ENCODE measurements at regions not wholly inside any gene's neighbourhood (a gene's known extent, or its start where the extent isn't known, plus 50 kb on each side); places are given as distances from the start of the nearest gene placed in this dataset.
"Not testable (repeated sequence)": the region's sequence is repeated elsewhere in the genome, so short reads cannot be mapped to it uniquely, and the experiment has no call there.

GRCh38 chr3:43838877-43839276 lies 148.1 kb downstream of the ABHD5 start:
- no peak for DNase-seq

DNA sequence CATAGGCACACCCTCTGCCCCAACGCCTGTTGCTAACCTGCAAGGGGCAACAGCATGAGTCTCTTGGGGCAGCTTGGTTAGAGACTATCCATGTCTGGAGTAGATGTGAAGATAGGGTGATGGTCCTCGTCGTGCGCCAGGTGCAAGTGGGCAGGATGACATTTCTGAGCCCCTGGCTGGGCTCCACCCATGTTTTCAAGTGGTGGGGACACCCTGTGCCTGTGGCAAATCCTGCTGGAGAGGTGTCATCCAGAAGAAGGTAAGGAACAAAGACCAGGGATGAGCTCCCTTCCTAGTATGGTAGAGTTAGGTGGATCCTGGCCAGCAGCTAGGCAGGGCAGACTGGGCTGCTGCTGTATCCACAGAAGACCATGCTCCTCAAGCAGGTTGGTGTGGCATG lies 152.6 kb downstream of the ABHD5 start:
- DNase-seq: no peak

DNA sequence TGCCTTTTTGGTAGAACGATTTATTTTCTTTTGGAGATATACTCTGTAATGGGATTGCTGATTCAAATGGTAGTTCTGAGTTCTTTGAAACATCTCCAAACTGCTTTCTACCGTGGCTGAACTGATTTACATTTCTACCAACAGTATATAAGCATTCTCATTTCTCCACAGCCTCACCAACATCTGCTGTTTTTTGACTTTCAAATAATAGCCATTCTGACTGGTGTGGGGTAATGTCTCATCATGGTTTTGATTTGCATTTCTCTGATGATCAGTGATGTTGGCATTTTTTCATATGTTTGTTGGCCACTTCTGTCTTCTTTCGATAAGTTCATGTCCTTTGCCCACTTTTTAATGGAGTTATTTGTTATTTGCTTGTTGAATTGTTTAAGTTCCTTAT lies 154.0 kb downstream of the ABHD5 start:
- DNase-seq: no peak

DNA sequence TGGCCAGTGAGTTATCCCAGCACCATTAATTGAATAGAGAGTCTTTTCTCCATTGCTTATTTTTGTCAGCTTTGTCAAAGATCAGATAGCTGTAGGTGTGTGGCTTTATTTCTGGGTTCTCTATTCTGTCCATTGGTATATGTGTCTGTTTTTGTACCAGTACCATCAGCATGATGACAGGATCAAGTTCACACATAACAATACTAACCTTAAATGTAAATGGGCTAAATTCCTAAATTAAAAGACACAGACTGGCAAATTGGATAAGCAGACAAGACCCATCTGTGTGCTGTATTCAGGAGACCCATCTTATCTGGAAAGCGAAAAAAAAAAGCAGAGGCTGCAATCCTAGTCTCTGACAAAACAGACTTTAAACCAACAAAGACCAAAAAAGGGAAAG lies 154.8 kb downstream of the ABHD5 start:
- DNase-seq: not testable (repeated sequence)

GRCh38 chr3:43852066-43852465 lies 161.3 kb downstream of the ABHD5 start:
- DNase-seq: peak; percentile 61

GRCh38 chr3:43854283-43854682 lies 163.5 kb downstream of the ABHD5 start:
- no peak for DNase-seq

DNA sequence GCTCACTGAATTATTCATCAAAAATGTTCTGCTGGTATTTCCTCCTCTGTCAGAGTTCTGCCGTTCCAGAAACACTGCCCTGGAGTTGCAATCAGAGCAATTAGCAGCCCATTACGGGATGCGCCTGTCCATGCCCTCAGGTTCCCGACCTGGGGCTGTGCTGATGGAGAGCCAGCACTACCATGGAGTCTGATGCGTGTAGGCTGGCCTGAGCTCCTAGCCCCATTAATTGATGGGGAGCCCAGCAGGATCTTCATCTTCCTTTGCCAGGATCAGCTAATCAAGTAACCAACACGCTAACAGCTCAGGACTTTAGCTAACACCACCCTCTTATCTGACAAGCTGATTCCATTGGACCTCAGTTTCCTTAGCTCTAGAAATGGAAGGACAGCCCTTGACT lies 164.2 kb downstream of the ABHD5 start:
- no peak for DNase-seq

DNA sequence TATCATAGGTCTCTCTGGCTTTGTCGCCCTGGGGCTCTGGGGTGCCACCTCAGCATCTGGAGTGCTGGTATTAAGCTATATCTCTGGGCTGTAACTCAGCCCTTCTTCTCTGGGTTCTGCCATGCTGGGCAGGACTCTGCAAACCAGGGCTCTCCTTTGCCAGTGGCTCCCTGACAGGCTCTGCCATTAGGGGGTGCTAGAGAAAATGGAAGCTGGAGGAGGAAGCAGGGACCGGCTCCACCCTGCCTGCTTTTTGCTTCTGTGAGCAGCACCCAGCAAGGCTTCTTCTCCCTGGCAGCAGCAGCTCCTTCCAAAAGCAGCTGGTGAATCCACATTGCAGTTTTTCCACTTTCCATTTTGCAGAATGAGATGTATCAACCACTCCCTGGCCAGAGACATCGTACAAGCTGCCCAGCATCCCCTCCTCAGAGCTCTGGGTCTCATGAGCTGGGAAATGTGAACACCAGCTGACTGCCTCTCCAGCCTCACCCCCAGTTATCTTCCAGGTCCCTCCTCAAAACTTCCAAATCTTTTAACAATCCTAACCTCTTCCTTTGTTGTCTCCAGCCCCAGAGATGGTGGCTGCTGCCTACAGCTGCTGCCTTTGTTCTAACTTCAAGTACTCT lies 165.0 kb downstream of the ABHD5 start:
- peak; percentile 75 for DNase-seq

DNA sequence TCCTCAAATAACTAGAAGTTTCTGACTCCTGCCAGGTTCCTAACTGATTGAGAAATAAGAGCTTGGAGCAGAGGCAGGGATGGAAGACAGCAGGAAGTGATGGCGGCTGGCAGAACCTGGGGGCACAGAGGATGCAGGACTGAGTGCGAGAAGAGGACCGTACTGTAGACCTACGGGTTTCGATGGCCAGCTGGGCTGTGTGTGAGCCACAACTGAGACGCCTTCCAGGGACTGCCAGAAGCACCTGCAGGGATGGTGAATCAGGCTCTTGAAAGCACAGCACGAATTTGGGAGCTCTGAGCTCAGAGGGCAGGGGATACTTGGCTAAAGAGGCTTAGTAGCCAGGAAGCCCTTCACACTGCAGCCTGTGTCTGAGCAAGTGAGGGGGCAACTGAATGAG lies 165.6 kb downstream of the ABHD5 start:
- no peak for DNase-seq

DNA sequence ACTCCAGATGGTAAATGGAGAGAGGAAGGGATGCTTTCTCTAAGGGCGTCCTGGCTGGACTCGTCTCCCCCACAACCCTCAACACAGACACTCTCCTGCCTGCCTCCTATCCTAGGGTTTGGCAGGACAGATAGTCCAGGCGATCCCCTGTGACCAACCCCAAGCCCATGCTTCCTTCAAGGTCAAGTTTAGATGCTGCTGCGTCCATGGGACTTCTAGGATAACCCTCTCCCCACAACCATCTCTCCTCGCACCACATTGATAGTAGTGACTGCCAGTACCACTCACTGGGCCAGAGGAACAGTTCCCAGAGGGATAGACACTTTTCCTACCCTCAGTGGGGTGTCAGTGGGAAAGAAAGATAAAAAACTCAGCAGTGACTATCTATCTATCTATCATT lies 166.0 kb downstream of the ABHD5 start:
- DNase-seq: no peak

DNA sequence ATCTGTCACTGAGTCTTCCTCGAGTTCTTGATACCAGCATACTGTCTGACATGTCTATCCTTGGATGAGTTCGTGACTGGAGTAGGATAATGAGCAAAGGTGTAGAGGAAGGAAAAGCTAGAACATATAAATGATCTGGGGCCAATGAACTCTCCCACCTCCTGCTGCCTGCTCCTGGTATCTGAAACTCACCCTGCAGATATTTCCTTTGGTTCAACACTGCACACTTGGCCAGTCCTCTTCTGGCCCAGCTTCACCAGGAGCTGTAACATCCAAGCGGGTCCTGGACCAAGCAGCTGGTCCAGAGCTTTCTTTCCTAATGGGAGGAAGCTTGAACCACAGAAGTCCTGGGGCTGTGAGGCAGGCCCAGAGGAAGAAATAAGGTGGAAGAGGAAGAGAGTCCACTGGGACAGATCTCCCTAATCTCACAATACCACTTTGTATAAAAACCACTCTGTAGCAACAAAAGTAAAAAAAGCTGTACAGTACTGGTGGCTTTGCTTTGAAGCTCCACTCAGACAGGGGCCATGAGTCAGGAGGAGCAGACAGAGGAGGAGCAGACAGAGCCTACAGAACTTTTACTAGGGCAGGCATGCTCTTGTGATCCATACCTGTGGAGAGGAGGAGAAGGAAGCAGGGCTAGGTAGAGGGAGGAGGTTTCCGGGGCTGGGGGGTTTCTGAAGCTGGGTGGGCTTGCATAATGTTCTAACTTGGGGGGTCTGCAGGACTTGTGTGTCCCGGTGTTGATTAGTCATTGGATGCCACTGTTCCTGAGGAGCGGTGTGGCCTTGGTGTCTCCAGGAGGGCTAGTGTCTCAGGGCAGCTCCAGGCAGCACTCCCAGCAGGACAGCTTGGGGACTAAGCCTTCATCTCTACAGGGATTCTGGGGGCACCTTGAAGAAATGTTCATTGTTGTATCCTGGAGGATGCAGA lies 166.9 kb downstream of the ABHD5 start:
- no peak for DNase-seq

DNA sequence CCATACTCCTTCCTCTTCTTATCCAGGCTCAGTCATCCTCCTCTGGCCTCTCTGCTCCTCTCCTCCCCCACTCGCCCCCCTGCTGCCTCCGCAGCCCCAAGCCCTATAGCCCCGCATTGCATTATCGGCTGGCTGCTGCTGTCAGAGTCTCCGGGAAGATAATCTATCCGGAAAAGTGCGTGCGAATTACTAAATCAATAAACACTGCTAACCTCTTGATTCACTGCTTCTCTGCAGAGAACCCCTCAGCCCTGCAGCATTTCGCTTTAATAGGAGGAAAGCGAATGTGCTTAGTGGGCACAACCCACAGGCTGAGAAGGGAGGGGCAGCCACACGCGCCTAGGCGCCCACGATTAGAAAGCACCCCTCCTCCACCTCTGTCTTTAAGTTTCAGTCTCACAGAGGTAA lies 167.6 kb downstream of the ABHD5 start:
- DNase-seq: no peak

GRCh38 chr3:43859766-43860165 lies 169.0 kb downstream of the ABHD5 start:
- DNase-seq: no peak

DNA sequence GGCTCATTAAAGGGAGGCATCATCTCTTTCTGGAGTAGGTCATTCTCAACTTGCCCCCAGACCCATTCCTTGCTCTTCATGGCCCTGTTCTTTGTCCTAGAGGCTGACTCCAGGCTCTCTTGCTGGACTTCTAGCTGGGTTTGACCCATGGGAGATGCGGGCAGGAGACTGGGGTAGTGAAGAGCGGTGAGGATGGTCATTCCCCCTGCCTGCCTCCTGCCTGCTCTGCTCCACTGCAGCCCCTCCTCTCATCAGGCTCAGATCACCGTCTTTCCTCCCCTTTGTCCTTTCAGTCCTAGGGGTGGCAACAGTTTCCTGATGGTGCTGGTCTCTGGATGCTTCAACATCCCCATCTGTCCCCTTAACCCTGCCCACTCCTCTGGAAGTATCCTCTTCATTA lies 170.9 kb downstream of the ABHD5 start:
- DNase-seq: no peak

GRCh38 chr3:43862470-43862869 lies 171.7 kb downstream of the ABHD5 start:
- no peak for DNase-seq

GRCh38 chr3:43862992-43863805 lies 172.5 kb downstream of the ABHD5 start:
- no peak for DNase-seq

DNA sequence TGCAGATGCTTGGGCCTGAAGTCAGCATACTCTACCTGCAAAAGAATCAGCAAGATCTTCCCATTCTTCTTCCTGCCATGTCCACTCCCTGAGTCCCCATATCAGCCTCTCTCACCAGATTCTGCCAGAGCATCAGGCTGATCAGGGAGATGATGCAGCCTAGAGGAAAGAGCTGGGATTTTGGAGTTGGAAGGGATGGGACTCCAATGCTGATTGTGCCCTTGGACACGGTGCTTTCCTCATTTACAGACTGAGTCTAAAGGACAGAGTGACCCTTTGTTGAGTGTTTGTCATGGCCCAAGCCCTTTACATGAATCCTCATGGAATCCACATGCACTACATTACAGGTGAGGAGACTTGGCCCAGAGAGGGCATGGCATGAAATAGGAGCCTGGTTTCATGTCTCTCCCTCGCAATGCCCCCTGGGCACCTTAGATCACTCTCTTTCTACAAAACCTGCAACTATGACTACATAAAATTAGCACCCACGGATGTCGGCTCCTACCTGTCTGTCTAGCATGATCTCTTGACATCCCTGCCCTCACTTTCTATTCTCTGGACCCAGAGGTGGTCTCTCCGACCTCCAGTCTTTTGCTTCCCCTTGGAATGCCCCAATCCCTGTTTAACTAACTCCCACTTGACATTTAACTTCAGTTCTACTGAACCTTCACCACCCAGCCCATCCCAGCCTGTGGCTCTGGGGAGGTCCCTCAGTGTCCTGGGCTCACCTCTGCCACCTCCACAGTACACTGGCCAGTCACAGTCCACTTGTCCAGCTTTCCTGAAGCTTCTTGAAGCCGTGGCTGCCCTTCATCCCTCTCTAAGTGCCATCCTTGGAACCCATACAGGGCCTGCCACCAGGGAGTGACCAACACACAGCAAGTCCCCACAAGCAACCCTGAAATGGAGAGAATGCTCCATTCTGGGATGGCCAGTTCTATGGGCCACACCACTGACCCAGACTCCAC lies 173.5 kb downstream of the ABHD5 start:
- DNase-seq: no peak

DNA sequence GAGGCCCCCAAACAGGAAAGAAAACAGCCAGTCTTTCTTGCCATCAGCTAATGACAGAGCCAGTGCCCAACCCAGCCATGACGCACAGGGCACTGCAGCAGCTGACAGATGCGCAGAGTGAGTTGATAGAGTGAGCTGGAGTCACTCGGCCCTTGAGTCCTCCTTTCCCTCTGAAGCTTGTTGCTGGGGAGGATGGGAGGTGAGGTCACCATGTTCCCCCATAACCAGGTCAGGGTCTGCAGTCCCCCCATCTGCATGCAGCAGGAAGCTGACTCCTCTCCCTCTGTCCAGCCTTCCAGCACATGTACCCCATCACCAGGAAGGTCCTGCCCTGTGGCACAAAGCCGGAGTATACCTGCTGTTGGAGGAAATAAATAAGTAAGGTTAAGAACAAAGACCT lies 174.6 kb downstream of the ABHD5 start:
- no peak for DNase-seq

DNA sequence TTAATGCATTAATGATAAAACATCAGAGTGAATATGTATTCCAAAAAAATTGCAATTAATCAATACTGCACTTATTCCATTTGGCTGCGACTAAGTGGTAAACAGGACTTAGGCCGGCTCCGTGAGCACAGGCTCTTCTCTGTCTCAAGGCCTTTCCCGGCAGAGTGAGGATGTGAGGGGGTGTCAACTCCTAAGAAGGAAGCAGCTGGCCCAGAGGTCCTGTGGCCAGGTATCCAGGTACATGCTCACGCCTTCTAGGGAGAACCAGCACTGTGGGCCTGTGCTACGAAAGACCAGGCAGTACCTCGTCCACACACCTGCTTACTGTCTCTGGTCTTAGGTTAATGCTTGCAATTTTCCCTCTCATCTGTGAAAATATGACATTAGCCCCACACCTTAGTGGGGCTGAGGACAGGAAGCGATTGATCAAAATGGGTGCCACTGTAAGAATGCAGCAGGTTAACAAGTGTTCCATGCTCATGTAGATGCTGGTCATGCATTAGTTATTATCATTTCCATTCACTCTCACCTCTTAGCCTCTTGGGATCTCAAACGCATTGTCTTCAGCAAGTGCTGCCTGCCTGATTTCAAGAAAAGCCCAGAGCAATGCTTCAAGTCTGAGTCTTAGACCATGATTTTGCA lies 175.3 kb downstream of the ABHD5 start:
- DNase-seq: no peak

GRCh38 chr3:43866529-43867353 lies 176.0 kb downstream of the ABHD5 start:
- peak; percentile 96 for DNase-seq
